Endothelial cell of umbilical vein (primary cell): ENCODE measurements at regions not wholly inside any gene's neighbourhood (a gene's known extent, or its start where the extent isn't known, plus 50 kb on each side); places are given as distances from the start of the nearest gene placed in this dataset.

Source experiments
- BruUV-seq: library from RNA; stranded (reverse); fragments of 400-500 nt; replicated peaks from 2 replicates; lab custom pipeline; 2021; lab: Mats Ljungman, UMichigan
- CTCF ChIA-PET: fragments of 300-600, 350-600 bp; sonication (Branson Sonifier 250); formaldehyde crosslinking; loops from one replicate; lab custom pipeline; 2021; ENCODE audit warnings: antibody characterized with exemption, inconsistent platforms; lab: Charles Lee
- POLR2A ChIA-PET: fragments of 300-600, 350-600 bp; sonication (Branson Sonifier 250); formaldehyde crosslinking; loops from one replicate; lab custom pipeline; 2021; ENCODE audit warnings: antibody characterized with exemption, inconsistent platforms; lab: Charles Lee
- DNase-seq: peaks from one replicate; pipeline ENCODE4 v3.0.0-alpha.2; 2011; ENCODE audit warnings: low read depth, low spot score
- FAIRE-seq: peaks from 2 replicates; lab custom pipeline; 2011; peaks lifted over from hg19 to GRCh38; lab: Jason Lieb, UNC
- H2AFZ ChIP-seq: 2 replicates; pipeline ENCODE4 v1.6.0; 2012; ENCODE audit warnings: low read depth, low read length, control low read depth, inconsistent platforms
- H3K27ac ChIP-seq: 2 replicates; pipeline ENCODE4 v1.5.1; 2011; ENCODE audit warnings: low read depth, mild to moderate bottlenecking, control low read depth, low read length, moderate library complexity; ENCODE audit not compliant: insufficient read depth
- H3K27me3 ChIP-seq, 2 experiments: 2 replicates each; pipeline versions ENCODE4 v1.6.0 to v1.6.1; 2011; ENCODE audit warnings: low read length in 2 of 2, mixed read lengths in 1 of 2; ENCODE audit not compliant: control insufficient read depth in 2 of 2, insufficient read depth in 2 of 2
- H3K36me3 ChIP-seq, 2 experiments: 2 replicates in 1 of 2; 3 replicates in 1 of 2; pipeline ENCODE4 v1.5.1; 2011; ENCODE audit warnings: low read length in 2 of 2, mild to moderate bottlenecking in 1 of 2, moderate library complexity in 1 of 2; ENCODE audit not compliant: control insufficient read depth in 2 of 2, insufficient read depth in 2 of 2; ENCODE audit errors: extremely low read depth in 1 of 2
- H3K4me1 ChIP-seq: 3 replicates; pipeline ENCODE4 v1.5.1; 2011; ENCODE audit warnings: mild to moderate bottlenecking, low read length; ENCODE audit not compliant: control insufficient read depth, insufficient read depth; ENCODE audit errors: extremely low read depth
- H3K4me2 ChIP-seq: 2 replicates; pipeline ENCODE4 v1.6.1; 2011; ENCODE audit warnings: low read length, control low read depth, mixed read lengths; ENCODE audit not compliant: insufficient read depth
- H3K4me3 ChIP-seq, 3 experiments: fragments of 200-600 bp in 1 of 3; sonication (generic), shearing (Covaris generic) in 1 of 3; replicated peaks in 1 of 3; 2 replicates each; pipeline ENCODE4 v1.5.1; 2011 to 2016; ENCODE audit warnings: control low read depth in 3 of 3, low read length in 3 of 3, mild to moderate bottlenecking in 2 of 3, inconsistent platforms in 1 of 3, low read depth in 1 of 3, moderate library complexity in 1 of 3; ENCODE audit not compliant: insufficient read depth in 1 of 3
- H3K79me2 ChIP-seq: 2 replicates; pipeline ENCODE4 v1.6.0; 2012; ENCODE audit warnings: low read length, inconsistent platforms; ENCODE audit not compliant: control insufficient read depth, insufficient read depth
- H3K9ac ChIP-seq: replicated peaks from 2 replicates; pipeline ENCODE3; 2011; ENCODE audit warnings: low read length, control low read depth; ENCODE audit not compliant: insufficient read depth; ENCODE audit errors: extremely low read depth
- H3K9me1 ChIP-seq: replicated peaks from 3 replicates; pipeline ENCODE4 v1.6.0; 2011; ENCODE audit warnings: mild to moderate bottlenecking, low read length; ENCODE audit not compliant: control insufficient read depth, insufficient read depth; ENCODE audit errors: extremely low read depth
- H3K9me3 ChIP-seq: replicated peaks from 2 replicates; pipeline ENCODE4 v1.5.1; 2012; ENCODE audit warnings: low read length, inconsistent platforms; ENCODE audit not compliant: control insufficient read depth, insufficient read depth
- H4K20me1 ChIP-seq: replicated peaks from 2 replicates; pipeline ENCODE3; 2011; ENCODE audit warnings: mild to moderate bottlenecking, low read length; ENCODE audit not compliant: control insufficient read depth, insufficient read depth; ENCODE audit errors: extremely low read depth
- EZH2 ChIP-seq: IDR thresholded peaks from 2 replicates; pipeline ENCODE4 v1.6.1; 2012; ENCODE audit warnings: borderline replicate concordance, low read depth, mild to moderate bottlenecking, moderate library complexity, low read length, inconsistent platforms; ENCODE audit not compliant: severe bottlenecking
- FOS ChIP-seq: IDR thresholded peaks from 2 replicates; pipeline ENCODE4 v1.6.1; 2011; ENCODE audit warnings: mild to moderate bottlenecking, low read length, moderate library complexity, borderline replicate concordance; ENCODE audit not compliant: insufficient read depth
- GATA2 ChIP-seq: IDR thresholded peaks from 2 replicates; pipeline ENCODE4 v1.7.0; 2011; ENCODE audit warnings: low read depth, mild to moderate bottlenecking, moderate library complexity, mixed read lengths, low read length; ENCODE audit not compliant: insufficient read length, insufficient read depth
- JUN ChIP-seq: IDR thresholded peaks from 2 replicates; pipeline ENCODE4 v1.6.1; 2011; ENCODE audit warnings: borderline replicate concordance, low read depth; ENCODE audit not compliant: insufficient read length, insufficient read depth
- MYC ChIP-seq: IDR thresholded peaks from one replicate; pipeline ENCODE4 v1.6.1; 2011; ENCODE audit warnings: mild to moderate bottlenecking, low read depth, low read length
- POLR2A ChIP-seq: IDR thresholded peaks from 2 replicates; pipeline ENCODE4 v1.6.1; 2012; ENCODE audit warnings: low read depth, mild to moderate bottlenecking, control low read depth, low read length
- POLR2AphosphoS5 ChIP-seq: IDR thresholded peaks from 2 replicates; pipeline ENCODE4 v1.6.1; 2012; ENCODE audit warnings: low read depth, mild to moderate bottlenecking, control low read depth, low read length, moderate library complexity; ENCODE audit not compliant: insufficient read depth
- dilution Hi-C: fragments of 300-500 bp; cut with MboI; formaldehyde crosslinking; loops from one replicate; pipeline ENCODE4 v1.15.0; 2019; ENCODE audit warnings: low sequenced_read_pairs; ENCODE audit not compliant: extremely low pct_ligation_motif_present
- intact Hi-C: fragments of 100-400 bp; cut with micrococcal nuclease; formaldehyde crosslinking; loops from one replicate; pipeline ENCODE4 v1.10.0; 2022
- TF ChIP-seq, protein P1 (sequence below), 2 donors: IDR thresholded peaks; 1 replicate in 1 of 2; 2 replicates in 1 of 2; pipeline ENCODE4 v1.5.1; 2011; ENCODE audit warnings: low read length in 2 of 2, mild to moderate bottlenecking in 2 of 2, moderate library complexity in 2 of 2, control low read depth in 1 of 2, inconsistent platforms in 1 of 2, low read depth in 1 of 2; ENCODE audit not compliant: insufficient read depth in 1 of 2; ENCODE audit errors: extremely low read depth in 1 of 2
- TF ChIP-seq, protein P2 (sequence below): IDR thresholded peaks from 2 replicates; pipeline ENCODE4 v1.6.1; 2011; ENCODE audit not compliant: insufficient read depth, insufficient read length

DNA sequence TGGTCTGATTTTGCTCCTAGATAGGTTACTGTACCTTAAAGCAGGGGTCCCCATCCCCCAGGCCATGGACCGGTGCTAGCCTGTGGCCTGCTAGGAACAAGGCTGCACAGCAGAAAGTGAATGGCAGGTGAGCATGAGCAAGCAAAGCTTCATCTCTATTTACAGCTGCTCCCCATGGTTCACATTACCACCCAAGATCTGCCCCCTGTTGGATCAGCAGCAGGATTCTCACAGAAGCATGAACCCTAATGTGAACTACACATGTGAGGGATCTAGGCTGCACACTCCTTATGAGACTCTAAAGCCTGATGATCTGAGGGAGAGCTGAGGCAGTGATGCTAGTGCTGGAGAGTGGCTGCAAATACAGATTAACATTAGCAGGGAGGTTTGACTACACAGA, 78.1 kb downstream of the DRD1 start:
- FAIRE-seq, result no peak
- dilution Hi-C loops (no loop called here), intact Hi-C loops (no loop called here)
- Histone ChIP-seq H3K4me1 (no peaks in the 10 kb centered on the region), H3K4me3 (no peak overlapping the region), H3K79me2 (no peaks in the 10 kb centered on the region), H3K9ac (no peak overlapping the region), H3K27ac (no peak overlapping the region), H3K9me1 (no peaks in the 10 kb centered on the region), H3K36me3 (no peaks in the 10 kb centered on the region), H3K4me2 (no peak overlapping the region), H3K9me3 (peaks cover 10% of the 10 kb centered on the region), H3K27me3 (no peaks in the 10 kb centered on the region), H4K20me1 (no peaks in the 10 kb centered on the region), H2AFZ (no peak overlapping the region)
- ChIA-PET POLR2A (no interaction called here), CTCF (no interaction called here)
- no TSS peak for BruUV-seq
- DNase-seq, result no peak
- TF ChIP-seq POLR2A (no peak), POLR2AphosphoS5 (no peak), GATA2 (no peak), FOS (no peak), JUN (no peak), EZH2 (no peak), MYC (no peak)
- TF ChIP-seq, protein P1, sequence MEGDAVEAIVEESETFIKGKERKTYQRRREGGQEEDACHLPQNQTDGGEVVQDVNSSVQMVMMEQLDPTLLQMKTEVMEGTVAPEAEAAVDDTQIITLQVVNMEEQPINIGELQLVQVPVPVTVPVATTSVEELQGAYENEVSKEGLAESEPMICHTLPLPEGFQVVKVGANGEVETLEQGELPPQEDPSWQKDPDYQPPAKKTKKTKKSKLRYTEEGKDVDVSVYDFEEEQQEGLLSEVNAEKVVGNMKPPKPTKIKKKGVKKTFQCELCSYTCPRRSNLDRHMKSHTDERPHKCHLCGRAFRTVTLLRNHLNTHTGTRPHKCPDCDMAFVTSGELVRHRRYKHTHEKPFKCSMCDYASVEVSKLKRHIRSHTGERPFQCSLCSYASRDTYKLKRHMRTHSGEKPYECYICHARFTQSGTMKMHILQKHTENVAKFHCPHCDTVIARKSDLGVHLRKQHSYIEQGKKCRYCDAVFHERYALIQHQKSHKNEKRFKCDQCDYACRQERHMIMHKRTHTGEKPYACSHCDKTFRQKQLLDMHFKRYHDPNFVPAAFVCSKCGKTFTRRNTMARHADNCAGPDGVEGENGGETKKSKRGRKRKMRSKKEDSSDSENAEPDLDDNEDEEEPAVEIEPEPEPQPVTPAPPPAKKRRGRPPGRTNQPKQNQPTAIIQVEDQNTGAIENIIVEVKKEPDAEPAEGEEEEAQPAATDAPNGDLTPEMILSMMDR (IDR thresholded peaks at IDR 0.05; ENCODE audit: extremely low read depth in 1 of 2, insufficient read depth in 1 of 2, low read depth in 1 of 2, low read length in 2 of 2), result no peak
- TF ChIP-seq, protein P2, sequence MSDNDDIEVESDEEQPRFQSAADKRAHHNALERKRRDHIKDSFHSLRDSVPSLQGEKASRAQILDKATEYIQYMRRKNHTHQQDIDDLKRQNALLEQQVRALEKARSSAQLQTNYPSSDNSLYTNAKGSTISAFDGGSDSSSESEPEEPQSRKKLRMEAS, result no peak
